ENCODE measurements at regions not wholly inside any gene's neighbourhood (a gene's known extent, or its start where the extent isn't known, plus 50 kb on each side); places are given as distances from the start of the nearest gene placed in this dataset.

DNA sequence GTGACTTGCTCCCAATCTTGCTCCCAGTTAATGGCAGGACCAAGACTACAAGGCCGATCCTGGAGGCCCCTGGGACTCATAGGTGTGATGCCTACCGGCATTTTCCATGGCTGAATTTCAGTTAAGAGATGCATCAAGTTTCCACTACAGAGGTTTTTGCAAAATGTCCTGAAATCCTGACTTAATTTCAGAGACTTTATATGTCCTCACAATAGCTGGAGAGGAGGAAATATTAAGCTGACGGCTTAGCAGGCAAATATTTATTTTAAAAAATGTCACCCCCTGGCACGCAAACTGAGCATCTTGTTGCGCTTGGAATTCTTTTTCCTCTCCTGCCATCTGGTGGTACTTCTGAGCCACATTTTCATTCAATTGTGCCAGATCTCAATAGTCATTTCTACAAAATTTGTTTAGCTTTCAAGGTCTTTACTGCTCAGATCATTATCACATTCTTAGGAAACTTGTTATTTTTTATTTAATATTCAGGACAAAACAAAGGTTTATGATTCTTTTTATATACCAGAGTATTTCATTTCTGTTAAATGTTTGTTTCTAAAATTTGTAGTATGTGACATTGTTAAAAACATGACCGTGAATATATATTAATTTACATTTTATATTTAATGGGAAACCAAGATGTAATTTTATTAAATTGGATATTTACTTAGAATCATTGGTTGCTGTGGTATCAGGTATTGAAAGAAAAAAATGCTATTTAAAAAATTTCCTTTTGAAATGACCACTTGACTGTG, 189.2 kb upstream of the THRB start:
- WGBS (ENCODE audit: insufficient coverage, insufficient replicate concordance, low lambda C conversion rate, missing lambda C conversion rate): 45% methylated on average over 6 of the region's 6 CpGs
- in situ Hi-C loops (cut with MboI): no loop called here
- Histone ChIP-seq H4K20me1 (ENCODE audit: control insufficient read depth, insufficient read depth) (no peaks in the 10 kb centered on the region), H3K9ac (ENCODE audit: control insufficient read depth, insufficient read depth, low read length) (no peak overlapping the region), H3K4me1 (ENCODE audit: control insufficient read depth, insufficient read depth, low read length) (no peaks in the 10 kb centered on the region), H3K4me3 (no peak overlapping the region), H3K9me3 (replicated peaks; ENCODE audit: control insufficient read depth, insufficient read depth, low read length) (no peaks in the 10 kb centered on the region), H3K27me3 (replicated peaks in 1 of 2; ENCODE audit: control insufficient read depth in 2 of 2, insufficient read depth in 2 of 2, low read length in 1 of 2) (peaks cover 0 to 2% of the 10 kb centered on the region in 2 experiments; a peak in 2 of 4 replicates), H3K4me2 (ENCODE audit: control insufficient read depth, insufficient read depth) (no peak overlapping the region), H2AFZ (ENCODE audit: control insufficient read depth, low read depth, low read length) (no peak overlapping the region), H3K79me2 (ENCODE audit: control insufficient read depth, insufficient read depth, low read length) (no peaks in the 10 kb centered on the region), H3K27ac (ENCODE audit: control insufficient read depth, insufficient read depth) (no peak overlapping the region), H3K36me3 (ENCODE audit: control insufficient read depth in 2 of 2, insufficient read depth in 2 of 2, low read length in 1 of 2) (no peaks in the 10 kb centered on the region)
- FAIRE-seq (no peak), ATAC-seq (no peak), DNase-seq (ENCODE audit: low read depth, low spot score) (no peak)
- POLR2A ChIA-PET: no interaction called here
- CTCF ChIA-PET: interaction anchor here (0.6 to 1.9 kb wide), 5 partner anchors 12 to 422 kb away, joined by 3 to 7 read pairs (median 4); no protein-coding TSS in a partner anchor
- peak; percentile 38; the same call in 1 of the 2 replicates for TF ChIP-seq RAD21 (IDR thresholded peaks at IDR 0.05; ENCODE audit: insufficient read depth, low read depth, low read length)
- no peak for TF ChIP-seq RAD51 (IDR thresholded peaks at IDR 0.05)
- TF ChIP-seq CTCF (IDR thresholded peaks at IDR 0.05 in 2 of 3, conservative IDR thresholded peaks at IDR 0.05 in 1 of 3; ENCODE audit: control insufficient read depth in 2 of 3, extremely low read depth in 1 of 3, insufficient read depth in 1 of 3, low read depth in 3 of 3, low read length in 3 of 3): peak in 1 of 3 experiments; percentile 31; a peak in 3 of 6 replicates
- no TSS peak for BruUV-seq (replicated peaks)
- RAD21 ChIA-PET (ENCODE audit: unreplicated experiment): no interaction called here
- SMC1A ChIA-PET (ENCODE audit: uncharacterized antibody, unreplicated experiment): no interaction called here
- intact Hi-C loops (cut with micrococcal nuclease; ENCODE audit: unreplicated experiment): loop anchor here (5.0 to 10.0 kb wide), 2 partner anchors 422 to 911 kb away; no protein-coding TSS in a partner anchor

Measured in GM12878 (cell line).